SK-N-SH (cell line): ENCODE measurements at regions not wholly inside any gene's neighbourhood (a gene's known extent, or its start where the extent isn't known, plus 50 kb on each side); places are given as distances from the start of the nearest gene placed in this dataset.

Source experiments
- CTCF ChIP-seq: fragments of 200-600 bp; sonication (generic); IDR thresholded peaks from 2 replicates; pipeline ENCODE4 v1.6.1; 2017; ENCODE audit warnings: antibody characterized with exemption, mild to moderate bottlenecking, moderate library complexity
- EP300 ChIP-seq, 2 experiments: IDR thresholded peaks; 2 replicates each; pipeline versions ENCODE4 v1.4.0 to v1.6.1; 2012; ENCODE audit warnings: borderline replicate concordance in 1 of 2, low read depth in 1 of 2, low read length in 1 of 2
- EZH2phosphoT487 ChIP-seq: fragments of 200-600 bp; sonication (generic); IDR thresholded peaks from 2 replicates; pipeline ENCODE4 v1.6.1; 2017; ENCODE audit warnings: low read depth, mixed run types, mild to moderate bottlenecking, antibody characterized with exemption, moderate library complexity, borderline replicate concordance
- FOSL2 ChIP-seq: IDR thresholded peaks from 2 replicates; pipeline ENCODE4 v1.4.0; 2012; ENCODE audit warnings: low read depth, mild to moderate bottlenecking, moderate library complexity, borderline replicate concordance
- GABPA ChIP-seq: IDR thresholded peaks from 2 replicates; pipeline ENCODE4 v1.4.0; 2012; ENCODE audit warnings: low read depth, mild to moderate bottlenecking
- MXI1 ChIP-seq: IDR thresholded peaks from 2 replicates; pipeline ENCODE4 v1.6.1; 2012; ENCODE audit warnings: mild to moderate bottlenecking, low read depth, low read length, improper control_type of control experiment
- POLR2AphosphoS5 ChIP-seq: IDR thresholded peaks from 2 replicates; pipeline ENCODE4 v1.6.1; 2012; ENCODE audit warnings: low read depth, low read length
- RAD21 ChIP-seq: IDR thresholded peaks from 2 replicates; pipeline ENCODE4 v1.6.1; 2012; ENCODE audit warnings: mild to moderate bottlenecking, low read length
- REST ChIP-seq: IDR thresholded peaks from 2 replicates; pipeline ENCODE4 v1.6.1; 2012; ENCODE audit warnings: mild to moderate bottlenecking, low read depth, low read length, moderate library complexity
- TAF1 ChIP-seq: IDR thresholded peaks from 2 replicates; pipeline ENCODE4 v1.6.1; 2012; ENCODE audit warnings: low read depth, mild to moderate bottlenecking, low read length, moderate library complexity, borderline replicate concordance
- YY1 ChIP-seq: IDR thresholded peaks from 2 replicates; pipeline ENCODE4 v1.4.0; 2012; ENCODE audit warnings: low read depth, mild to moderate bottlenecking
- ZBTB33 ChIP-seq: IDR thresholded peaks from 2 replicates; pipeline ENCODE4 v1.4.0; 2012; ENCODE audit warnings: low read depth, borderline replicate concordance
- TF ChIP-seq, protein P1 (sequence below): IDR thresholded peaks from 2 replicates; pipeline ENCODE4 v1.4.0; 2012; ENCODE audit warnings: low read depth
- TF ChIP-seq, protein P2 (sequence below): IDR thresholded peaks from 2 replicates; pipeline ENCODE4; 2012

GRCh38 chr7:106715730-106716129, 54.8 kb upstream of the CCDC71L start:
- TF ChIP-seq POLR2AphosphoS5 (no peak), REST (no peak), TAF1 (no peak), EZH2phosphoT487 (no peak), FOSL2 (no peak), CTCF (no peak), EP300 (IDR thresholded peaks at IDR 0.05; ENCODE audit: borderline replicate concordance in 1 of 2, low read depth in 1 of 2, low read length in 1 of 2) (no peak), MXI1 (no peak), ZBTB33 (no peak), YY1 (no peak), GABPA (no peak), RAD21 (no peak)
- TF ChIP-seq, protein P1, sequence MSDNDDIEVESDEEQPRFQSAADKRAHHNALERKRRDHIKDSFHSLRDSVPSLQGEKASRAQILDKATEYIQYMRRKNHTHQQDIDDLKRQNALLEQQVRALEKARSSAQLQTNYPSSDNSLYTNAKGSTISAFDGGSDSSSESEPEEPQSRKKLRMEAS: no peak
- TF ChIP-seq, protein P2, sequence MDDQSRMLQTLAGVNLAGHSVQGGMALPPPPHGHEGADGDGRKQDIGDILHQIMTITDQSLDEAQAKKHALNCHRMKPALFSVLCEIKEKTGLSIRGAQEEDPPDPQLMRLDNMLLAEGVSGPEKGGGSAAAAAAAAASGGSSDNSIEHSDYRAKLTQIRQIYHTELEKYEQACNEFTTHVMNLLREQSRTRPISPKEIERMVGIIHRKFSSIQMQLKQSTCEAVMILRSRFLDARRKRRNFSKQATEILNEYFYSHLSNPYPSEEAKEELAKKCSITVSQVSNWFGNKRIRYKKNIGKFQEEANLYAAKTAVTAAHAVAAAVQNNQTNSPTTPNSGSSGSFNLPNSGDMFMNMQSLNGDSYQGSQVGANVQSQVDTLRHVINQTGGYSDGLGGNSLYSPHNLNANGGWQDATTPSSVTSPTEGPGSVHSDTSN: no peak
